ENCODE measurements at regions not wholly inside any gene's neighbourhood (a gene's known extent, or its start where the extent isn't known, plus 50 kb on each side); places are given as distances from the start of the nearest gene placed in this dataset.

DNA sequence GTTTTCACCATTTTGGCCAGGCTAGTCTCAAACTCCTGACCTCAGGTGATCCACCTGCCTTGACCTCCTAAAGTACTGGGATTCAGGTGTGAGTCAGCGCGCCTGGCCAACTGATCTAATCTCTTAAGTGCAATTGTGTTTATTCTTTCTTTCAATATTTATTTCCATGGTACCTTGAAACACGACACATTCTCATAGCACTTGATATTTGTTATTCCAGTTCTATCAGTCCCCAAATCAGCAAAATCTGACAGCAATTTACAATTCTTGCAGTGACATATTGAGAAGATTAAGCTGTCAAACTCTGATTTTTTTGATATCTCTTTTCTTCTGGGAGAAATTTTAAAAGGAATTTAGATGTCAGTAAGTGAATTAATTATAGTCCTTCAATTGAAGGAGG lies 218.1 kb upstream of the FAT4 start:
- no peak for TF ChIP-seq CTCF (IDR thresholded peaks at IDR 0.05; ENCODE audit: insufficient read depth, low read length, missing control alignments)
- POLR2A ChIA-PET = no interaction called here
- no peak for DNase-seq (ENCODE audit: low read depth, low spot score)
- CTCF ChIA-PET = no interaction called here
- no peak overlapping the region for H3K4me3 ChIP-seq (ENCODE audit: low read depth, low read length)

DNA sequence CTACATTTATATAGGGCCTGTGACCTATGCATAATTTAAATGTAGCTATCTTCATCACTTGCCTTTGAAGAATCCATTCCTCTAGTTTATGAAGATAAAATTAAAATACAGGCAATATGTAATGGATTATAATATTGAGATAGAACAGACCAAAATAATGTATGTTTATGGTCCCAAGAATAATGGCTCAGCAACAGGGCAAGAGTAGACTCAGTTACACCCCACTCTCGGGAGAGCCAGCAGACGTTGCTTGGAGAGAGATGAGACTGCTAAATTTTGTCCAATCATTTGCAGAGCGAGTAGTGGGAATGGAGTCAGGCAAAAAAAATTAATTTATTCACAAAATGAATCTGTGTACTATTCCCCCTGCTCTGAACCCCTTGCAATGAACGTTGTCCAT lies 223.2 kb upstream of the FAT4 start:
- no peak for DNase-seq (ENCODE audit: low read depth, low spot score)
- no peak for TF ChIP-seq CTCF (IDR thresholded peaks at IDR 0.05; ENCODE audit: insufficient read depth, low read length, missing control alignments)
- POLR2A ChIA-PET = no interaction called here
- no peak overlapping the region for H3K4me3 ChIP-seq (ENCODE audit: low read depth, low read length)
- CTCF ChIA-PET = no interaction called here

DNA sequence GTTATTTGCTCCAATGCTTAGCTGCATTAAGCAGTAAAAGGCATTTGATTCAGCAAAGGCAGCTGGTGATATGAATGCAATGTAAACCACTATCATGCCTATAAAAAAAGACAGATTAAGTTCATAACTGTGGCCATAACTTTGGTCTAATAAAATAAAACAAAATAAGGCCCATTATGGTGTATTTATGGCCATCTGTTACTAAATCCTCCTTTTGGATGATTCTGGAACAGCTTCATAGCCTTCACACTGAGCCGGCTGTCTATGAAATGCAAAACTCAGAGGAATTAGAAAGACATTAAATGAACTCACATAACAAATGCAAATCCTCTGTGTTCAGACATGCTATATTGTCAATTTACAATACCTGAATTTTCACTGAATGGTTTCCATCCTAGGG lies 223.7 kb upstream of the FAT4 start:
- ChIA-PET POLR2A (no interaction called here), CTCF (no interaction called here)
- TF ChIP-seq CTCF (IDR thresholded peaks at IDR 0.05; ENCODE audit: insufficient read depth, low read length, missing control alignments) = no peak
- DNase-seq (ENCODE audit: low read depth, low spot score) = no peak
- H3K4me3 ChIP-seq (ENCODE audit: low read depth, low read length) = no peak overlapping the region

DNA sequence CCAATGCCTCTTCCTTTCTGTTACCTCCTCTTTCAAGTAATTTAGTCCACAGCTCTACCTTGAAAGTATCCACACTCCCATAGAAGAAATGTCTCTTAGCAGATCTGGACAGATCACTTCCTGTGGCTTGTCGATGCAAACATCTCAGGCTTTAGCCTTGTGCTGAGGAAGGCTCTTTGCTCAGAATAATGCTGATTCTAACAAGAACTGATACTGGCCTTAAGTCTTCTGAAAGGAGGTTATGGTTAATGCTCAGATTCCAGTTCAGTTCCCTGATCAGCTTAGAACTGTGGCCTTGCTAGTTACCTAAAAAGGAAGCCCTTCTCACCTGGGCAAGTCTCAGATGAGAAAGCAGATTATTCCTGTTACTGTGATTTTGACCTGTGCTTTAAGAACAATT lies 230.1 kb upstream of the FAT4 start:
- DNase-seq (ENCODE audit: low read depth, low spot score) = no peak
- POLR2A ChIA-PET = no interaction called here
- no peak for TF ChIP-seq CTCF (IDR thresholded peaks at IDR 0.05; ENCODE audit: insufficient read depth, low read length, missing control alignments)
- CTCF ChIA-PET = no interaction called here
- no peak overlapping the region for H3K4me3 ChIP-seq (ENCODE audit: low read depth, low read length)

GRCh38 chr4:125082729-125083417 lies 231.9 kb upstream of the FAT4 start:
- TF ChIP-seq CTCF (IDR thresholded peaks at IDR 0.05; ENCODE audit: insufficient read depth, low read length, missing control alignments) = no peak
- no peak for DNase-seq (ENCODE audit: low read depth, low spot score)
- CTCF ChIA-PET = no interaction called here
- POLR2A ChIA-PET = no interaction called here
- H3K4me3 ChIP-seq (ENCODE audit: low read depth, low read length) = no peak overlapping the region

DNA sequence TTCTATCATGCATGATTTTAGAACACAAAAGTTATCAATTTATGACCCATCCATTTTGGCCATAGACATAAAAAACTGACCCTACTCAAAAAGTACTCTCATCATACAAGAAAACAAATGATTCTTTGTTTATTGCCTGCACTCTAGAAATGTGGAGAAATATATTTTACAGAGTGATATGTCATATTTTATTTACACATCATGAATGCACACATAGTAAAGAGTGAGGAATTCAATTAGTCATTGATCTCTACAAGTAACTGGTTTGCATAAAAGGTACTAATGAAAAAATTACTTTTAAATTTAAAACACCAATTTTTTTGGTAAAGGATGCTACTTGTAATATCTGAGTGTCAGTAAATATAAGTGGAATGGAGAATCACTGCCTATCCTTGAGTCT lies 242.5 kb upstream of the FAT4 start:
- CTCF ChIA-PET = no interaction called here
- H3K4me3 ChIP-seq (ENCODE audit: low read depth, low read length) = no peak overlapping the region
- TF ChIP-seq CTCF (IDR thresholded peaks at IDR 0.05; ENCODE audit: insufficient read depth, low read length, missing control alignments) = no peak
- no peak for DNase-seq (ENCODE audit: low read depth, low spot score)
- POLR2A ChIA-PET = no interaction called here
